Lung (tissue), 11 donors: ENCODE measurements at regions not wholly inside any gene's neighbourhood (a gene's known extent, or its start where the extent isn't known, plus 50 kb on each side); places are given as distances from the start of the nearest gene placed in this dataset.

ENCODE experiments used
- ATAC-seq: fragments of 200-7000 bp; cut with Tn5 transposase; one replicate; pipeline ENCODE4 v1.9.1; 2020; ENCODE audit warnings: moderate number of reproducible peaks; ENCODE audit not compliant: insufficient read depth, low FRiP score
- DNase-seq, 3 donors: peaks; one replicate each; pipeline ENCODE4 v3.0.0-alpha.2; 2013 to 2017
- H3K27ac ChIP-seq, 2 donors: one replicate each; pipeline ENCODE4 v1.5.1; 2013; ENCODE audit warnings: mild to moderate bottlenecking in 2 of 2, moderate library complexity in 2 of 2, control low read depth in 1 of 2, inconsistent platforms in 1 of 2, low read depth in 1 of 2, low read length in 1 of 2
- H3K27me3 ChIP-seq, 3 donors: one replicate each; pipeline ENCODE4 v1.5.1; 2013; ENCODE audit warnings: low read length in 2 of 3; ENCODE audit not compliant: control insufficient read depth in 3 of 3, insufficient read depth in 3 of 3
- H3K36me3 ChIP-seq, 4 donors: one replicate each; pipeline ENCODE4 v1.5.1; 2013; ENCODE audit warnings: low read length in 4 of 4, mild to moderate bottlenecking in 1 of 4, moderate library complexity in 1 of 4; ENCODE audit not compliant: control insufficient read depth in 4 of 4, insufficient read depth in 4 of 4
- H3K4me1 ChIP-seq, 5 donors: one replicate each; pipeline ENCODE4 v1.5.1; 2013; ENCODE audit warnings: low read length in 5 of 5, mild to moderate bottlenecking in 2 of 5, moderate library complexity in 1 of 5; ENCODE audit not compliant: control insufficient read depth in 5 of 5, insufficient read depth in 5 of 5
- H3K4me3 ChIP-seq: one replicate; pipeline ENCODE4 v1.5.1; 2013; ENCODE audit warnings: mild to moderate bottlenecking, control low read depth, moderate library complexity
- H3K9ac ChIP-seq, 2 donors: one replicate each; pipeline ENCODE4 v1.5.1; 2013; ENCODE audit warnings: low read length in 2 of 2, control low read depth in 1 of 2; ENCODE audit not compliant: insufficient read depth in 1 of 2
- H3K9me3 ChIP-seq, 4 donors: one replicate each; pipeline ENCODE4 v1.5.1; 2013; ENCODE audit warnings: low read length in 3 of 4, mild to moderate bottlenecking in 1 of 4, moderate library complexity in 1 of 4; ENCODE audit not compliant: control insufficient read depth in 4 of 4, insufficient read depth in 3 of 4
- CTCF ChIP-seq: IDR thresholded peaks from 2 replicates; pipeline ENCODE4 v1.5.1; 2012; ENCODE audit warnings: mild to moderate bottlenecking; ENCODE audit errors: control extremely low read depth, extremely low read depth
- WGBS, 2 donors: extraction: QIAGEN DNeasy Blood & Tissue Kit; methylation state at CpG; one replicate each; pipeline ENCODE4 v1.1.7; 2013; 5-methylcytosine and 5-hydroxymethylcytosine counted together
- donor health status: control.
- donor health status: control.
- donor health status: Bipolar disorder and iron deficiency.
- donor health status: healthy.
- donor health status: DM: yes; HTN: yes; CAD: no.

GRCh38 chr10:28797904-28798371 is 120.6 kb downstream of the BAMBI start:
- DNase-seq (peak in 2 of 3 donors; percentile 62 to 75), ATAC-seq (no peak)
- no peak for TF ChIP-seq CTCF
- WGBS, 2 donors: 73 to 75% methylated on average over 2 of the region's 2 CpGs
- Histone ChIP-seq H3K36me3 (no peaks in the 10 kb centered on the region), H3K27ac (no peak overlapping the region), H3K4me1 (peaks cover 0 to 28% (median 8%) of the 10 kb centered on the region in 5 donors), H3K4me3 (no peak overlapping the region), H3K27me3 (no peaks in the 10 kb centered on the region), H3K9ac (no peak overlapping the region), H3K9me3 (no peaks in the 10 kb centered on the region)

GRCh38 chr10:28798428-28798955 is 121.2 kb downstream of the BAMBI start:
- WGBS, 2 donors: 93 to 95% methylated on average over 4 of the region's 4 CpGs
- no peak overlapping the region for H3K4me3 ChIP-seq
- H3K27me3 ChIP-seq: no peaks in the 10 kb centered on the region
- ATAC-seq (no peak), DNase-seq (no peak)
- no peaks in the 10 kb centered on the region for H3K36me3 ChIP-seq
- H3K4me1 ChIP-seq: peaks cover 0 to 30% (median 8%) of the 10 kb centered on the region in 5 donors
- H3K9me3 ChIP-seq: no peaks in the 10 kb centered on the region
- H3K9ac ChIP-seq: no peak overlapping the region
- TF ChIP-seq CTCF: no peak
- no peak overlapping the region for H3K27ac ChIP-seq

- Histone ChIP-seq H3K4me1 (peaks cover 0 to 33% (median 8%) of the 10 kb centered on the region in 5 donors), H3K4me3 (no peak overlapping the region), H3K9me3 (no peaks in the 10 kb centered on the region), H3K9ac (no peak overlapping the region), H3K27ac (no peak overlapping the region), H3K27me3 (no peaks in the 10 kb centered on the region), H3K36me3 (no peaks in the 10 kb centered on the region)
- ATAC-seq (no peak), DNase-seq (no peak)
- TF ChIP-seq CTCF: no peak
- 92 to 94% methylated on average over 2 of the region's 2 CpGs for WGBS, 2 donors
Measured at GRCh38 chr10:28798964-28799363, 121.6 kb downstream of the BAMBI start.

DNA sequence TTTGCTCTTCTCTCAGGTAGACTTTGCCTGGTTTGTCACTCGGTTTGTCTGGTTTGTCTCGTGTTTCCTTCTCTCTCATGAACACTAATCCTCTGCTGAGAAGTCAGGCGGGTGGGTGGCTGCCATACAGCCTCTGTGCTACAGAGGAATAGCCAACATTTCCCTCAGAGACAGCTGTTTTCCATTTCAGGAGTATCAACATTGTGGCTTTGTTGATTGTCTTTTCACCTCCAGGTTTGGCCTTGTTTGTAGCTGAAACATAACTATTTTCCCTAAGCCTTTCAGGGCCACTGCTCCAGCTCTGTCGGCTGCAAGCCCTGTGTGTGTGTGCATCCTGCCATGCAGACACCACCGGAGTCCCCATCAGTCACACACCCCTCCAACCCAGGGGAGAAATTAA is 122.8 kb downstream of the BAMBI start:
- DNase-seq: peak in 2 of 3 donors; percentile 51 to 65
- WGBS, 2 donors: 76% methylated on average over 5 of the region's 5 CpGs
- TF ChIP-seq CTCF: no peak
- ATAC-seq: no peak
- Histone ChIP-seq H3K27me3 (no peaks in the 10 kb centered on the region), H3K4me1 (peaks cover 0 to 34% (median 8%) of the 10 kb centered on the region in 5 donors), H3K36me3 (no peaks in the 10 kb centered on the region), H3K4me3 (no peak overlapping the region), H3K27ac (no peak overlapping the region), H3K9me3 (no peaks in the 10 kb centered on the region), H3K9ac (no peak overlapping the region)
